Daoy (cell line): ENCODE measurements at regions not wholly inside any gene's neighbourhood (a gene's known extent, or its start where the extent isn't known, plus 50 kb on each side); places are given as distances from the start of the nearest gene placed in this dataset.
"Not testable (repeated sequence)": the region's sequence is repeated elsewhere in the genome, so short reads cannot be mapped to it uniquely, and the experiment has no call there.

Experiments
- DNase-seq: peaks from one replicate; pipeline ENCODE4 v3.0.0-alpha.2; 2015; ENCODE audit warnings: low read depth

DNA sequence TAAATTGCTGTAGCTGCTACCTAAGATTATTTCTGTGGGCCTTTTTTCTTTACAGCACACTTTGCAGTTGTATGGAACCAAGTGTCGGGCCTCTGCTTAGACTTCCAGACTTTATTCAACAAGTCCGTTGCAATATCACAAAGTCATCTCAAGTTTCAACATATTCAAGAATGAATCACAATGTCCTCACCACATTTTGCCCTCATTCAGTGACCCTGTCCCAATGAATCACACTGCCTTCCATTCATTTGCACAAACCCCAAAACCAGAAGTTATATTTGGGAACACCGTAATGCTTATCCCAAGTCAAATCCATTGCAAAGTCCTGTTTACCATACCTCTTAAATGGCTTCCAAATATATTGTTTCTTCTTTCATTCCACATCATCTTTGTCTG lies 439.6 kb downstream of the CSNK1G3 start:
- DNase-seq, result peak; percentile 91

- peak; percentile 25 for DNase-seq
Observed at GRCh38 chr5:123950701-123951581, 439.0 kb downstream of the CSNK1G3 start.

DNA sequence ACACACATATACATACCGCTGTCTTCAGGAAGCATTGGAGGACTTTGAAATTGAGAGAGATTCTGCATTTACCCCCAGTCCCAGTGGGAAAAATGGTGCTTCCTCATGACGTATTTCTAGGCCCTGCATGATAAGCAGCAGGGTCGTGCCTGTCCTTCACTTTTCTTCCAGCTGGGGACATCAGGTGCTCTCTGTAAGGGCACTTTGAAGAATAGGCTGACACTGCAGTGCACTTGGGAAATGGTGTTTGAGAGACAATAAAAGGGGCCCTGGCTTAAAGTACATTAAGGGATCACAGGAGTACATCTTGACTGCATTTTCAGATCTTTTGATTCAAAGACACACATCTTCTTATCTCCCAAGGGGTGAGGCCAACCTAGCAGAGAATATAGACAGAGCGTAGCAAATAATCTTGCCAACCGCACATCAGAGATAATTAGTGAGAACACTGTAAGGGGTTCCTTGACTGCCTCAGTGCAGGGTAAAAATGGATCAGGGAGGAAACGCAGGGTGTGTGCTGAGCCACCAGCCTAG lies 437.9 kb downstream of the CSNK1G3 start:
- DNase-seq, result no peak

DNA sequence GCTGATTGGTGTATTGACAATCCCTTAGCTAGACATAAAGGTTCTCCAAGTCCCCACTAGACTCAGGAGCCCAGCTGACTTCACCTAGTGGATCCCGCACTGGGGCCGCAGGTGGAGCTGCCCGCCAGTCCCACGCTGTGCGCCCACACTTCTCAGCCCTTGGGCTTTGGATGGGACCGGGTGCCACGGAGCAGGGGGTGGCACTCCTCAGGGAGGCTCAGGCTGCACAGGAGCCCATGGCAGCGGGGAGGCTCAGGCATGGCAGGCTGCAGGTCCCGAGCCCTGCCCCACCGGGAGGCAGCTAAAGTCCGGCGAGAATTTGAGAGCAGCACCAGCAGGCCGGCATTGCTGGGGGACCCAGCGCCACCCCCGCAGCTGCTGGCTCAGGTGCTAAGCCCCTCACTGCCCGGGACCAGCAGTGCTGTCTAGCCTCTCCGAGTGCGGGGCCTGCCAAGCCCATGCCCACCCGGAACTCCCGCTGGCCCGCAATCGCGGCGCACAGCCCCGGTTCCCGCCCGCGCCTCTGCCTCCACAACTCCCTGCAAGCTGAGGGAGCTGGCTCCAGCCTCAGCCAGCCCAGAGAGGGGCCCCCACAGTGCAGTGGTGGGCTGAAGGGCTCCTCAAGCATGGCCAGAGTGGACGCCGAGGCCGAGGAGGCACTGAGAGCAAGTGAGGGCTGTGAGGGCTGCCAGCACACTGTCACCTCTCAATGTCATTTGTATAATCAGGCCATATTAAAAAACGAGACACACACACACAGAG lies 437.2 kb downstream of the CSNK1G3 start:
- no peak for DNase-seq

DNA sequence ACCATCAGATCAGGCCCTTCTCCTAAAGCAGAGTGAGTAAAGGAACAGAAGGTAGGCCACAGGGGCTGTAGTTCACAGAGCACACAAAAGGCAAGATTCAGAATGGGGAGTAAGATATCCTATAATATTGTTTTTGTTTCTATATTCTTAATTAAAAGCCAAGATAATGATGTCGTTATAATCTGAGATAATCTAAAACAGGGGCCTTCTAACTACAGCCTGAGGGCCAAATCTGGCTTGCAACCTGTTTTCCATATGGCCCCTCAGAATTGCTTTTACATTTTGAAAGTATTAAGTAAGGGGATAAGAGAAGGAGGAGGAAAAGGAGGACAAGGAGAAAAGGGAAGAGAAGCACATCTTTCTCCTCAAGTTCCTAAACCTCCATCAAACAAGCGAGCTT lies 435.8 kb downstream of the CSNK1G3 start:
- DNase-seq, result no peak

DNA sequence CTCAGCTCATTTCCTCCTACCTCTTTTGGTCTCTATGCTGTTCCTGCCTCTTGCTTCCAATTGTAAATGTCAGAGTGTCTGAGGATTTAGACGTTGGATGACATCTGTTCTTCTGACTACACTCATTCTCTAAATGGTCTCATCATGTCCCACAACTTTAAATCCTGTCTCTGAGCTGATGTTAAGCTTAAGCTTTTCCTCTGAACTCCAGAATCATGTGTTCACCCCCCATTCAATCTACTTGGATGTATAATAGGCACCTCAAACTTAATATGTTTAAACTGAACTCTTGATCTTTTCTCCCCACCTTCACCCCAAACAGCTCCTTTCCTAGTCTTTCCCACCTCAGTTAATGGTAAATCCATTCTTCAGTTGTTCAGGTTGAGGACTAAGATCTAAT lies 433.6 kb downstream of the CSNK1G3 start:
- no peak for DNase-seq

- no peak for DNase-seq
Observed at GRCh38 chr5:123943151-123943550, 431.2 kb downstream of the CSNK1G3 start.

GRCh38 chr5:123940416-123940815 lies 428.4 kb downstream of the CSNK1G3 start:
- DNase-seq, result no peak

GRCh38 chr5:123937230-123937629 lies 425.3 kb downstream of the CSNK1G3 start:
- DNase-seq, result peak; percentile 75

GRCh38 chr5:123936548-123936947 lies 424.6 kb downstream of the CSNK1G3 start:
- no peak for DNase-seq

DNA sequence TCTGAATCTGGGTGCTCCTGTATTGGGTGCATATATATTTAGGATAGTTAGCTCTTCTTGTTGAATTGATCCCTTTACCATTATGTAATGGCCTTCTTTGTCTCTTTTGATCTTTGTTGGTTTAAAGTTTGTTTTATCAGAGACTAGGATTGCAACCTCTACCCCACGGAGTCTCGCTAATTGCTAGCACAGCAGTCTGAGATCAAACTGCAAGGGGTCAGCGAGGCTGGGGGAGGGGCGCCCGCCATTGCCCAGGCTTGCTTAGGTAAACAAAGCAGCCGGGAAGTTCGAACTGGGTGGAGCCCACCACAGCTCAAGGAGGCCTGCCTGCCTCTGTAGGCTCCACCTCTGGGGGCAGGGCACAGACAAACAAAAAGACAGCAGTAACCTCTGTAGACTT lies 421.8 kb downstream of the CSNK1G3 start:
- DNase-seq, result not testable (repeated sequence)

- no peak for DNase-seq
Observed at GRCh38 chr5:123929055-123929474, 417.1 kb downstream of the CSNK1G3 start.

GRCh38 chr5:123928401-123928800 lies 416.4 kb downstream of the CSNK1G3 start:
- DNase-seq, result no peak

DNA sequence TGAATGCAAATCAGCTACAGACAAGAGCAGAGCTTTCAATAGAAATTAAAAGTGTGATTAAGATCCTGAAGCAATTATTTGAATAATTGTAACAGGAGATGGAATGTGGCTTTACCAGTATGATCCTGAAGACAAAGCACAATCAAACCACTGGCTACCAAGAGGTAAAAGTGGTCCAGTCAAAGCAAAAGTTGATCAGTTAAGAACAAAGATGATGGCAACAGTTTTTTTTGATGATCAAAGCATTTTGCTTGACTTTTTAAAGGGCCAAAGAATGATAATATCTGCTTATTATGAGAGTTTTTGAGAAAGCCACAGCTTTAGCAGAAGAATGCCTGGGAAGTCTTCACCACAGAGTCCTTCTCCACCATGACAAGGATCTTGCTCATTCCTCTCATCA lies 409.2 kb downstream of the CSNK1G3 start:
- DNase-seq, result no peak

DNA sequence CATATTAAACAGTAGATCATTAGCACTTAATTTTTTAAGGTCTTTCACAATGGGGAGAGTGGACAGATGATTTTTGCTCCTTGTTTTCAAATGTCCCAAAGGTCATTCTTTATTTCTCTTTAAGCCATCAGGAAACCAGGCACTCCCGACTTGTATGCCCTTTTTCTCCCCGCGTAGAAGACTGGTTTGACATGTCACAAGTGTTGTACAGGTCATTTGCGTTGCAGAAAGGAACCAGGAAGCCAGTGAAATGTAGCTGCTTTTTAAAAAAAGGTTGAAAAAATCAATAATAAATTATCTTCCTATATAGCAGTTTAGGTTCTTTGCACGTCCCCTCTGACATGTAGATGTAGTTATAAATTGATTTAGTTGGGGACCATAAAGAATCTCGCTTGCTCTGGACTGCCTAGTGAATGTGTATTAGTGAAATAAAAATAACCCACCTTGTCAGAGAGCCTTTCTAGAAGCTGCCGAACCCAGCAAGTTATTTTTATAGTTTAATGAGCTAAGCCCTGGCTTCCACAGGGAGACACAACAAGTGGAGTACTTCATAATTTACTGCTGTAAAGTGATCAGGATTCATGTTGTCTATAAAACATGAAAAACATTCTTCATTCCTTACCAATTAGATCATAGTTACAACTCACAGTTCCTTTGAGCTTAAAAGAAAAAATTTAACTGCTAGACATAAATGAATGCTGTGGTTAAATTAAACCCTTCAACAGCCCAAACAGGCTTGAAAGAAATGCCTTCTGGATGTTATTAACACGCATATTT lies 404.6 kb downstream of the CSNK1G3 start:
- peak; percentile 58 for DNase-seq

GRCh38 chr5:123914333-123914732 lies 402.4 kb downstream of the CSNK1G3 start:
- DNase-seq, result no peak

DNA sequence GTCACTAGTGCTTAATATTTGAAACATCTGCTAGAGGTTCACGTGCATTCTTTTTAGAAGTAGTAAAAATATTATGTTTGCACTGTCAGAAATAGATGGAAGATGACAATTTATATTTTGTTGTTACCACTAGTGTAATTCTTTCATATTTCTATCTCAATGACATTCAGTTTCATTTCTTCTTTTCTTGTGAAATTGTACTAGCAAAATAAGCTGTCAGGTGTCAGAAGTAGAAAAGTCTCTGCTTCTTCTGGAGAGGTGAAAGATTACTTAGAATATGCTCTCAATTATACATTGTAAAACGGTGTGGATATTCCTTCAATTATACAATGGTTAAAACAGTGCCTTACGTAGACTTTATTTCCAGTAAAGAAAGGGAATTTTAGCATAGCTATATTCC lies 395.4 kb downstream of the CSNK1G3 start:
- DNase-seq, result no peak

DNA sequence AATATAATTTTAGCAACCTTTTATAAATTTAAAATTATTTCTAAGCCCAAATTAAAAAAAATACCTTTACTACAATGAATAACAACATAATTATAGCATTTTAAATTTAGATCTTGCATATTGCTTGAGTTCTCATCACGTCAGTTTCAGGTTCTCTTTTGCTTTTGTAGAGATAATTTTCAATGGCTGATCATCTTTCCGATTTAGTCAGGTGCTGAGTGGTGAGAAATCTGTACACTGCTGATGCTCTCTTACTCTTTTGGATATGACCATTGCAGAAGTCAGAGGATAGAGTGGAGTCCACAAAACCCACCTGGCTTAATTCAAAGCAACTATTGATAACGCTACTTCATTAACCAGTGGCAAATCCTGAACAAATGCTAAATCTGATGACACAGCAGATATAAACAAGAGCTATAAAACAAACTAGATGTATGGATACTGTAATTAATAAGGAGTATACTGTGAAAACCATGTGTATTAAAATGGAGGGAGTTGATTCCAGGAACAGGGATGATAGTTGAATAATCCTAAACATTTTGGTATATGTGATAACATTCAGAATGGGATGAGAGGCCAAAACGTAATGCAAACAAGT lies 394.8 kb downstream of the CSNK1G3 start:
- DNase-seq, result no peak

DNA sequence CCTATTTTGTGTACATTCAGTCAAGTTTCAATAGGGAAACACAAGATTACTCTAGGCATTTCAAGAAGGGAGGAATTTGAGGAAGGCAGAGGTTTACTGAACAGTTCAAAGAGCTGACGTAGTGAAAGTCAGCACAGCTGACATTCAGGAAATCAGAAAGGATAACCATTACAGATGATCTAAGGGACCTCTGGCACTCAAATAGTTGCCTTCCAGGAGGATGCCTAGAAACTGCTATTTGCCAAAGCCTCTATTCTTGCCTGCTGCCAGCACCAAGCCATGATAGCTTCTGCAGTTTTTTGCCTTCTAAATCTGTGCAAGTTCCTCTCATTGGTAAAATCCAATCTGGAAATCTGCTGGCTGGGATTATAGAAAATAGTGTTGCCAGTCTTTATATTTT lies 373.1 kb downstream of the CSNK1G3 start:
- DNase-seq, result no peak

DNA sequence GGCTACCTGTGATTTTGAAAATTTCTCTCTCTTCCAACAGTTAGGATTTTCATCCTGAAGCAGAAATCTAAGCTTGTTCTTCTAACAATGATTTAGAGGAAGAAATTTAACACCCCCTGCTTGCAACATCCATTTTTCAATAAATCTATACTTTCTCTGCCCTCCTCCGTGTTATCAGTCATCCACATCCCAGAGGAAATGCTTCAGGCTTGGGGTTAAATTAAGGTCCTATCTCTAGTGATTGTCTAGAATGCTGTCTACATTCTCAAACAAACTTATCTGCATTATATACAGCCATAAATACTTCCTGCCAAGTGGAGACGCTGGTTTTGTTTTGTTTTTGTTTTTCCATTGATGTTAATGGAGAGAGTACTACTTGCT lies 371.0 kb downstream of the CSNK1G3 start:
- DNase-seq, result peak; percentile 19

DNA sequence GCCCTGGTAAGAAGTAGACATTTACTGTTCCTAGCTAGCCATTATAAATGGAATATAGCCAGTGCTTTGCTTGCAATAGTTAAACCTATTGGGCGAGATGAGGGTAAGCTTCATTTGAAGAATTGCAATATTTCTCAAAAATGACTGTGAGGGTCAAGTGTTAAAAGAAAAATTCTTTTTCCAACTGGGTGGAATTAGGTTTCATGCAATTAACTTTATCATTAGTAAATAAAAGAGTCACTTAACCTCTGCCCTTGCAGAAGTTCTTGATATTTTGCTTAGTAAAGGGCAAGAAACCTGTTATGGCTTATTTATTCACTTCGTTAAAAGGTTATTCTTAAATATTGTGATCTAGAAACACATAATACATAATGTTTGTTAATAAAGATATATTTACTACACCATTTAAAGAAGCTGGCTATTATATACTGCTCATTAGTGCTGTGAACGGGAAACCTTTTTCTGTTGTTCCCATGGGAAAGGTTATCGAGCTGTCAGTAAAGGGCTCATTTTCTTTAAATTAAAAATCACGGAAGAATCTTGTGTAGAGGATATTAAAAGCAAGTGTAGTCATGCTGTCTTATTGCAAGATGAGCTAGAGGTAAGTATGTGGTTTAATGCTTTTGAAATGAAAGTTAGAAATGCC lies 370.5 kb downstream of the CSNK1G3 start:
- DNase-seq, result no peak
